ENCODE measurements at regions not wholly inside any gene's neighbourhood (a gene's known extent, or its start where the extent isn't known, plus 50 kb on each side); places are given as distances from the start of the nearest gene placed in this dataset.

DNA sequence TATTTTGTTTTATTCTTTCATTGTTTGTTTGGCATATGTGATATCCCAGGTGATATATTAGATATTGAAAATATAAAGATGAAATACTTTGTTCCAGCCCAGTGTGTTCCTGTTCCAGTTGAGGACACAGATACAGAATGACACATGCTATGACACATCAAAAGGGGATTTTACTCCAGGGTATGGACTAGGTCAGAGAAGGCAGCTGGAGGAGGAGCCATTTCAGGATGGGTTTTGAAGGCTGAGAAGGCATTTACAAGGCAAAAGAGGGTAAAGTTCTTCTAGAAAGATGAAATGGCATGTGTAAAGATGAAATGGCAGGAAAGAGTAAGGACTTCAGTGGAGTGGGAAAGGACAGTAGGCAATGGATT is 163.8 kb downstream of the ZIC1 start:
- H3K4me3 ChIP-seq, result no peak overlapping the region
- no peak for ATAC-seq
- no peaks in the 10 kb centered on the region for H3K36me3 ChIP-seq
- H3K27me3 ChIP-seq, result no peaks in the 10 kb centered on the region
- no peaks in the 10 kb centered on the region for H3K9me3 ChIP-seq
- H3K27ac ChIP-seq, result no peak overlapping the region
- no peaks in the 10 kb centered on the region for H3K4me1 ChIP-seq
- TF ChIP-seq EP300 (IDR thresholded peaks at IDR 0.05) (no peak), POLR2A (IDR thresholded peaks at IDR 0.05) (no peak), POLR2AphosphoS5 (IDR thresholded peaks at IDR 0.05) (no peak)
- TF ChIP-seq, protein P1, sequence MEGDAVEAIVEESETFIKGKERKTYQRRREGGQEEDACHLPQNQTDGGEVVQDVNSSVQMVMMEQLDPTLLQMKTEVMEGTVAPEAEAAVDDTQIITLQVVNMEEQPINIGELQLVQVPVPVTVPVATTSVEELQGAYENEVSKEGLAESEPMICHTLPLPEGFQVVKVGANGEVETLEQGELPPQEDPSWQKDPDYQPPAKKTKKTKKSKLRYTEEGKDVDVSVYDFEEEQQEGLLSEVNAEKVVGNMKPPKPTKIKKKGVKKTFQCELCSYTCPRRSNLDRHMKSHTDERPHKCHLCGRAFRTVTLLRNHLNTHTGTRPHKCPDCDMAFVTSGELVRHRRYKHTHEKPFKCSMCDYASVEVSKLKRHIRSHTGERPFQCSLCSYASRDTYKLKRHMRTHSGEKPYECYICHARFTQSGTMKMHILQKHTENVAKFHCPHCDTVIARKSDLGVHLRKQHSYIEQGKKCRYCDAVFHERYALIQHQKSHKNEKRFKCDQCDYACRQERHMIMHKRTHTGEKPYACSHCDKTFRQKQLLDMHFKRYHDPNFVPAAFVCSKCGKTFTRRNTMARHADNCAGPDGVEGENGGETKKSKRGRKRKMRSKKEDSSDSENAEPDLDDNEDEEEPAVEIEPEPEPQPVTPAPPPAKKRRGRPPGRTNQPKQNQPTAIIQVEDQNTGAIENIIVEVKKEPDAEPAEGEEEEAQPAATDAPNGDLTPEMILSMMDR (IDR thresholded peaks at IDR 0.05), result no peak

DNA sequence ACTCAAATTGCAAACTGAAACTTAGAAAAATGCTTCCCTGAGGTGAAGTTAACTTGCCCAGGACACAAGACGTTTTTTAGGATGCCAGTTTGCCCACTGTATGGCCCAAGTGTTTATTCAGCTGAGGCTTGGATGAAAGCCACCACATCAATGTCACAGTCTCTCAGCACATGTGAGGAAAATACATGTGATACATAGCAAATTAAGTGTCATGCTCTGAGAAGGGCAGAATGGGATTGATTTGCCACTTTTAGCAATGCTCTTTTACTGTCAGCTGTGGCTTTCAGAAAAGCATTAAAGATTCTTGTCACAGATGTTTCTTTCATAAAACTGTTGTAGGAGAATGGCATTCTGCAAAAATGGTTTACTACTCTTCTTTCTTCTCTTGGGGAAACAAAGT is 165.5 kb downstream of the ZIC1 start:
- Histone ChIP-seq H3K9me3 (no peaks in the 10 kb centered on the region), H3K4me1 (no peaks in the 10 kb centered on the region), H3K36me3 (no peaks in the 10 kb centered on the region), H3K4me3 (no peak overlapping the region), H3K27ac (no peak overlapping the region), H3K27me3 (no peaks in the 10 kb centered on the region)
- ATAC-seq, result no peak
- 10% methylated on average over 1 of the region's 1 CpG for WGBS, 2 donors (ENCODE audit: low coverage in 1 of 2)
- TF ChIP-seq POLR2AphosphoS5 (IDR thresholded peaks at IDR 0.05), result no peak
- TF ChIP-seq EP300 (IDR thresholded peaks at IDR 0.05), result no peak
- no peak for TF ChIP-seq POLR2A (IDR thresholded peaks at IDR 0.05)
- TF ChIP-seq, protein P1 (IDR thresholded peaks at IDR 0.05), result no peak

DNA sequence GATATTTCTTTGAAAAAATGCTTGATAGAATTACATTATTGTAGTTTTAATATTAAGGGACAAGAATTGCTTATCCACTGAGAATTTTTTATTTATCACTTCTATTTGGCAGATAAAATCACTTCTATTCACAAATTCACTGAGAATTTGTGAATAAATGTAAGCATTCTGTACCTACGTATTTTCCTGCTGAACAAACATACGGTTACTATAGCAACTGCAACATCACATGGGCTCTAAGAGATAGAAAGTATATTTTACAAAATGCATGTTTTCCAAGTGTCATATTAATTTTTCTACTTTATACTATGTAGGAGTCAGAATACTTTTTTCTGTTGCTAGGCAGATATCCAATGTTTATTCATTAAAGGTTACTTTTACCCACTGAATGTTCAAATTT is 166.2 kb downstream of the ZIC1 start:
- no peak overlapping the region for H3K27ac ChIP-seq
- no peaks in the 10 kb centered on the region for H3K4me1 ChIP-seq
- no peaks in the 10 kb centered on the region for H3K36me3 ChIP-seq
- ATAC-seq, result no peak
- no peaks in the 10 kb centered on the region for H3K27me3 ChIP-seq
- TF ChIP-seq POLR2AphosphoS5 (IDR thresholded peaks at IDR 0.05) (no peak), POLR2A (IDR thresholded peaks at IDR 0.05) (no peak), EP300 (IDR thresholded peaks at IDR 0.05) (no peak)
- TF ChIP-seq, protein P1 (IDR thresholded peaks at IDR 0.05), result no peak
- WGBS, 2 donors (ENCODE audit: low coverage in 1 of 2), result 48 to 59% methylated on average over 2 of the region's 2 CpGs
- H3K4me3 ChIP-seq, result no peak overlapping the region
- no peaks in the 10 kb centered on the region for H3K9me3 ChIP-seq

DNA sequence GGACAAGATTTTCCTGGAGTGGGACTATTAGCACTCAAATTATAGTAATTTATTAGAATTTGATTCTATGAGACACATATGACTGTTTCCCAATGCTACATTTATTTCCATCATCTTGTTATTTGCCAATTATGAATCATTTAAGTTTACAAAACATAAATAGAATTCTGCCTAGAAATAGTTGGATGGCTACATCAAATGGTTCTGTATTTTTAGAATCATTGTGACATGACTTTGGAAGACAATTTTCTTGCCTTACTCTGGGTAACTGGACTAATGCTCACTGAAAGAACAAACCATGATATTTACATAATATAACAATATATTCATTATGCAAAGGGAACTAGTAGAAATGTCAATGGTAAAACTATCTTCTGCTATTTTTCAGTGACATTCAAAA is 173.5 kb downstream of the ZIC1 start:
- Histone ChIP-seq H3K4me3 (no peak overlapping the region), H3K27me3 (no peaks in the 10 kb centered on the region), H3K36me3 (no peaks in the 10 kb centered on the region), H3K27ac (no peak overlapping the region), H3K9me3 (no peaks in the 10 kb centered on the region), H3K4me1 (no peaks in the 10 kb centered on the region)
- TF ChIP-seq POLR2AphosphoS5 (IDR thresholded peaks at IDR 0.05) (no peak), EP300 (IDR thresholded peaks at IDR 0.05) (no peak), POLR2A (IDR thresholded peaks at IDR 0.05) (no peak)
- TF ChIP-seq, protein P1 (IDR thresholded peaks at IDR 0.05), result no peak
- no peak for ATAC-seq

DNA sequence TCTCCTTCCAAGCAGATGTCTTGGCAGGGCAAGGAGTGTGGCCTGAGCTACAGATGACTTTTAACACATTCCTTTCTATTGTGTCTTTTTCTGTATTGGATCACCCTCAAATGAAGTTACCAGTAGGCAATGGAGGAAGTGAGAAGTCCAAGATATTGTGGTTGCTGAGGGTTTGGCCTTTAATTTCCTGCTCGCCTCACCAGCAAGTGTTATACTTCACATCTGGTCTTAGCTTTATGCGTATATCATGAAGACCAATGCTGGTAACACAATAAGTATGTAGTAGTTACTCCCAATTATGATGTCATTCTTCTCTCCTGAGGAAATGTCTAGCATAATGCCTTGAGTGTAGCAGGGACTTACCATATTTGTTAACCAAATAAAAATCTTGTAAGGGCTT is 179.9 kb downstream of the ZIC1 start:
- Histone ChIP-seq H3K36me3 (no peaks in the 10 kb centered on the region), H3K27ac (no peak overlapping the region), H3K4me3 (no peak overlapping the region), H3K27me3 (no peaks in the 10 kb centered on the region), H3K9me3 (no peaks in the 10 kb centered on the region), H3K4me1 (no peaks in the 10 kb centered on the region)
- ATAC-seq, result no peak
- TF ChIP-seq, protein P1 (IDR thresholded peaks at IDR 0.05), result no peak
- TF ChIP-seq POLR2A (IDR thresholded peaks at IDR 0.05), result no peak
- no peak for TF ChIP-seq EP300 (IDR thresholded peaks at IDR 0.05)
- TF ChIP-seq POLR2AphosphoS5 (IDR thresholded peaks at IDR 0.05), result no peak
- 82 to 83% methylated on average over 2 of the region's 2 CpGs for WGBS, 2 donors (ENCODE audit: low coverage in 1 of 2)

All from gastroesophageal sphincter (tissue), 4 donors.